Activated CD4-positive, alpha-beta memory T cell treated with anti-CD3 and anti-CD28 coated beads for 36 hours (primary cell): ENCODE measurements at regions not wholly inside any gene's neighbourhood (a gene's known extent, or its start where the extent isn't known, plus 50 kb on each side); places are given as distances from the start of the nearest gene placed in this dataset.

Experiments
- CTCF ChIA-PET: fragments of 350-600 bp; sonication (Branson Sonifier 250); formaldehyde crosslinking; loops from one replicate; lab custom pipeline; 2021; ENCODE audit warnings: antibody characterized with exemption, inconsistent platforms; lab: Charles Lee
- POLR2A ChIA-PET: fragments of 350-600 bp; sonication (Branson Sonifier 250); formaldehyde crosslinking; loops from one replicate; lab custom pipeline; 2021; ENCODE audit warnings: antibody characterized with exemption; lab: Charles Lee
- DNase-seq: peaks from one replicate; pipeline ENCODE4 v3.0.0-alpha.2; 2020
- H3K27ac Mint-ChIP-seq: one replicate; pipeline ENCODE4 v1.8.0; 2021; ENCODE audit warnings: mixed read lengths
- H3K27me3 Mint-ChIP-seq: one replicate; pipeline ENCODE4 v1.8.0; 2021; ENCODE audit warnings: mixed read lengths
- H3K36me3 Mint-ChIP-seq: one replicate; pipeline ENCODE4 v1.8.0; 2021; ENCODE audit warnings: mixed read lengths
- H3K4me1 Mint-ChIP-seq: one replicate; pipeline ENCODE4 v1.8.0; 2021; ENCODE audit warnings: low read depth, mixed read lengths
- H3K4me3 Mint-ChIP-seq: one replicate; pipeline ENCODE4 v1.8.0; 2021; ENCODE audit warnings: mild to moderate bottlenecking, mixed read lengths
- H3K9me3 Mint-ChIP-seq: one replicate; pipeline ENCODE4 v1.8.0; 2021; ENCODE audit warnings: mixed read lengths
- intact Hi-C: fragments of 100-400 bp; cut with micrococcal nuclease; formaldehyde crosslinking; loops from one replicate; pipeline ENCODE4 v1.15.1; 2023

DNA sequence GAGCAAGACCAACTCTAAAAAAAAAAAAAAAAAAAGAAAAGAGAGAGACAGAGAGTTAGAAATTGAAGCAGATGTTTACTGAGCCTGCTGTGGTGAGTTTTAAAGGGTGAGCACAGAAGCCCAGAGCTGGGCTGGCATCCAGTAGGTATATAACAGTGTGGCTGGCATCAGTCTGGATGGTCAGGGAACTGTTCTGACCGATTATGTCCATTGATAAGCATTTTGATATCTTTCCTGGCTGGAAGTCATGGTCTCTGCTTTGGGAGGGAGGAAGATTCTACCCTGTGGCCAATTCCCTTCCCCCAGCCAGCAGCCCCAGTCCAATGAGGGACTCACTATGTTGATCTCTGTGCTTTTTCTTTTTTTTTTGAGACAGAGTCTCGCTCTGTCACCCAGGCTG lies 65.2 kb upstream of the PODXL start:
- ChIA-PET POLR2A (no interaction called here), CTCF (no interaction called here)
- intact Hi-C loops = no loop called here
- Mint-ChIP-seq H3K9me3 (no peaks in the 10 kb centered on the region), H3K4me1 (no peaks in the 10 kb centered on the region), H3K27ac (no peak overlapping the region), H3K36me3 (no peaks in the 10 kb centered on the region), H3K27me3 (peaks cover 7% of the 10 kb centered on the region), H3K4me3 (no peak overlapping the region)
- DNase-seq = no peak

DNA sequence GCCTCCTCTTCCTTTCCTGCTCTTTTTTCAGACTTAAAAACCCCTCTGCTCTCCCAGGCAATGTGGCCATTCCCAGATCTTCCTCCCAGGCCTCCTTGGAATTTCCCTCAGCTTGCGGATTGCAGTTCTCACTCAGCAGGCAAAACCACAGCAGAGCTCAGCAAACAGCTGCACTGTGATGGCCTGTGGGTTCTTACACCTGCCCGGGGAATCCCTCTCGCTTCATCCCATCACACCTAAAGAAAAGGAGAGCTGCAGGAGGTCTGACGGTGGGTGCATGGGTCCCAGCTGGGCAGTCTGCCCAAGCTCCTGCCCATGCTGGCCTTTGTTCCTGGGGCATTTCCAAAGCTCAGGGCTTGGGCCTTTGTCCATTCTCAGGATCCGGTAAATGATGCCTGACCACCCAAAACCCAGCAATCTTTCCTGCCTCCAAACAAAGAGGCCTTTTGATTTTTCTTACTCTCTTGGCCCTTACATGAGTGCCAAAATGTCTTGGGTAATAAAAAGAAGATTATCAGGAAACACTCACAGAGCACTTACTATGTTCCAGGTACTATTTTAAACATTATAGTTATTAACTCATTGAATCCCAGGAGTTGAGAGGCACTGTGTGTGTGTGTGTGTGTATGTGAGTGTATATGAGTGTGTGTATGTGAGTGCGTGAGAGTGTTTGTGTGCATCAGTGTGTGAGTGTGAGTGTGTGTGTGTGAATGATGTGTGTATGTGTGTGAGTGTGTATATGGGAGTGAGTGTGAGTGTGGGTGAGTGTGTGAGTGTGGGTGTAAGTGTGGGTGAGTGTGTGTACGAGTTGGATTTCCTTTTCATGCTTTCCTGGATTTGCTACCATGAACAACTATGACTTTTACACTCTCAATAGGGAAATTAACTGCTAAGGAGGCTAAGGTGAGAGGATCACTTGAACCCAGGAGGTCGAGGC lies 64.5 kb upstream of the PODXL start:
- intact Hi-C loops = no loop called here
- ChIA-PET POLR2A (no interaction called here), CTCF (interaction anchor here (0.6 kb wide), 1 partner anchor 86 kb away, joined by 3 read pairs; no protein-coding TSS in a partner anchor)
- no peaks in the 10 kb centered on the region for H3K4me1 Mint-ChIP-seq
- H3K27ac Mint-ChIP-seq = no peak overlapping the region
- H3K4me3 Mint-ChIP-seq = no peak overlapping the region
- DNase-seq = no peak
- H3K27me3 Mint-ChIP-seq = peaks cover 8% of the 10 kb centered on the region
- H3K9me3 Mint-ChIP-seq = no peaks in the 10 kb centered on the region
- H3K36me3 Mint-ChIP-seq = no peaks in the 10 kb centered on the region

DNA sequence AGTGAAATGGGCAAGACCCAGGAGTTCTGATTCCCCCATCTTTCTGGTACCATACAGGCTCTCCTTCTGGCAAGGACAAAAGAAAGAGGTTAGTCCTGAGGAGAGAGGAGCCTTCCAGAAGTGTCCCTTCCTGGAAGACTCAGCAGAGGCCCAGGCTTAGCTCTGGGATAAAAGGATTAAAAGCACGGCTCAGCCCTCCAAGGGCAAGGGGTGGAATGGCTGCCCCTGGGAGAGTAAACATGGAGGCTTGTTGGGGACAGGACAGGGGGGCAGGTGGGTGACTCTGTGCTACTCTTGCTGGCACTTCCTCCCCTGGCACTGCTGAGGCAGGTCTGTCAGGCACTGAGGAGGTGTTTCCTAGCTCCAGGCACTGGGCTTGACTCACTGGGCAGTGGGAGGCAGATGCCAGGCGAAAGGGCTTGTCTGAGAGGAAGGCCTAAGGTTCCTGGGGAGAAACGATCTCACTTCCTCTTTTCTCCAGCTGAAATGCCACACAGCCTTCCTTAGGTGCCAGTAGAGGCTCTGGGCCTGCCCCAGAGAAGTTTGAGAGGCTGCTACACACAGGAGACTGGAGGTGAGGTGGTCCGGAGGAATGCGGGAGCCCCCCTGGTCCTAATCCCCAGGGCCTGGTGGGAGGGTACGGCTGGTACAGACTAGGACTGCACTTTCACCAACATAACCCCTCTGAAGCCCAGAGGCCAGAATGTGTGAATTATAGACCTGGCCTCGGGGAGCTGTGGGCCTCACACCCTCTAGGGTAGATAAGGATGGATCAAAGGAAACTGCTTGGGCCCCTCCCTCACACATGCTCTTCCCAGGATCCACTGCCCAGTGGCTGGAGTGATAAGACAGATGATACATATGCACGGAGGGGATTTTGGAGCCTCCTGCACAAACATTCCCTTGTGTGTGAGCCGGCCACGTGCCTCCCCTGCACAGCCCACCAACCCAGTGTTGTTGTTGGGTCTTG lies 63.2 kb upstream of the PODXL start:
- CTCF ChIA-PET = no interaction called here
- Mint-ChIP-seq H3K4me1 (no peaks in the 10 kb centered on the region), H3K9me3 (no peaks in the 10 kb centered on the region), H3K27ac (no peak overlapping the region), H3K4me3 (no peak overlapping the region), H3K27me3 (peaks cover 8% of the 10 kb centered on the region), H3K36me3 (no peaks in the 10 kb centered on the region)
- POLR2A ChIA-PET = no interaction called here
- DNase-seq = no peak
- intact Hi-C loops = no loop called here

DNA sequence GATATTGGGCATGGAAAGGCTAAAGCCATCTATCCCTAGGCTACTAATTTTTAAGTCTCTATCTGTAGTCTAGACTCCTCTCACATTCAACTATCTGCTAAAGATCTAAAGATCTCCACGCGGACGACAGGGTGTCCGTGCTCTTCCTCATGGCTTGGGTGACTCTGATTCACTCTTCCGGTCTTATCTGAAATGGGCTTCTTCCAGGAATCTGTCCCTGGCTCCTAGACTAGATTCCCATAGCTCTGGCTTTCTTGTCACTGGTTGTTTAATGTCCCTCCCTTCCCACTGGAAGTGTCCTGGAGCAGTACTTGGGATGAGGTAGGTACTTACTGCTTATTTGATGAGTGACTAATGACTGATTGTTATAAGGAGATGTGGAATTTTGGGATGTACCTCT lies 62.0 kb upstream of the PODXL start:
- Mint-ChIP-seq H3K27ac (no peak overlapping the region), H3K4me1 (no peaks in the 10 kb centered on the region), H3K4me3 (no peak overlapping the region), H3K36me3 (no peaks in the 10 kb centered on the region), H3K27me3 (peaks cover 8% of the 10 kb centered on the region), H3K9me3 (no peaks in the 10 kb centered on the region)
- POLR2A ChIA-PET = no interaction called here
- CTCF ChIA-PET = no interaction called here
- DNase-seq = no peak
- intact Hi-C loops = no loop called here

DNA sequence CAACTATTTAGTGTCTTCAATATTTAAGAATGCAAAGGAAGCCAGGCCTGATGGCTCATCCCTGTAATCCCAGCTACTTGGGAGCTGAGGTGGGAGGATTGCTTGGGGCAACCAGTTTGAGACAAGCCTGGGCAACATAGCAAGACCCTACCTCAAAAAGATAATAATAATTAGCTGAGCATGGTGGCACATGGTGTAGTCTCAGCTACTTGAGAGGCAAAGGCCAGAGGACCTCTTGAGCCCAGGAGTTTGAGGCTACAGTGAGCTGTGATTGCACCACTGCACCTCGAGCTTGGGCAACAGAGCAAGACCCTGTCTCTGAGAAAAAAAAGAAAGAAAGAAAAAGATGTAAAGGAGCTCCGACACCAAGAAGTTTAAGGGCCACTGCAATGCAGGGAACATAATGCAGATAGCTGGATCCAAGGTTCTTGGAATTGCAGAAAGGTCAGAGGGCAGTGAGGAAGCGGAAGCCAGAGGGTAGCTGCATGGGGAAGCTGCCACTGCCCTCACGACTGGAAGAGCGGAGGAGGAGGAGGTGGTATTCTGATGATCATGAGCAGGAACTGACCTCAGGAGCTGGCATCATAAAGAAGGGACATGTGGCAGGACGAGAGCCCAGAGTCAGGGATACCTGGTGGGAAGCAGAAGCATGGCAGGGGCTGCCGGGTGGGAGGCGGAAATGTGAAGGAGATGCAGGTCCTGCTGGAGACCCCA lies 60.2 kb upstream of the PODXL start:
- H3K36me3 Mint-ChIP-seq = no peaks in the 10 kb centered on the region
- peaks cover 8% of the 10 kb centered on the region for H3K27me3 Mint-ChIP-seq
- no peaks in the 10 kb centered on the region for H3K4me1 Mint-ChIP-seq
- POLR2A ChIA-PET = no interaction called here
- intact Hi-C loops = no loop called here
- H3K27ac Mint-ChIP-seq = no peak overlapping the region
- H3K4me3 Mint-ChIP-seq = no peak overlapping the region
- CTCF ChIA-PET = no interaction called here
- H3K9me3 Mint-ChIP-seq = no peaks in the 10 kb centered on the region
- no peak for DNase-seq

DNA sequence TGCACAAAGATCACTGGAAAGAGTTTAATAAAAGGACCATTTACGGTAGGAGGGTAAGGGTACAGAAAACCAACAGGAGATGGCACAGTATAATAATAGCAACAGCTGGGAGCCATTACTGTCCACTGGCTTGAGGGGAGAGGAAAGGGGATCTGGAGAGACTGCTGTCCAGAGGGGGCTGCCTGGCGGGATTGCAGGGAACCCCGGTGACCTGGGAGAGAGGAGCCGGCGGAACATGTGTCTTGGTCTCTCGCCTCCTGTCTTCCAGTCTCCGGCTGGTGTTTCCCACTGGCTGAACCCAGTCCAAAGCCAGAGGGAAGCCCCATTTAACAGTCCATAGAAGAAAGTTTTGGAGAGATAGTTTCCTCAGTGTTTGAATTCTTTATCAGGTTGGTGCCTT lies 57.5 kb upstream of the PODXL start:
- Mint-ChIP-seq H3K9me3 (no peaks in the 10 kb centered on the region), H3K36me3 (no peaks in the 10 kb centered on the region), H3K27ac (no peak overlapping the region), H3K27me3 (peaks cover 8% of the 10 kb centered on the region), H3K4me3 (no peak overlapping the region), H3K4me1 (no peaks in the 10 kb centered on the region)
- no peak for DNase-seq
- POLR2A ChIA-PET = no interaction called here
- CTCF ChIA-PET = no interaction called here
- intact Hi-C loops = no loop called here

DNA sequence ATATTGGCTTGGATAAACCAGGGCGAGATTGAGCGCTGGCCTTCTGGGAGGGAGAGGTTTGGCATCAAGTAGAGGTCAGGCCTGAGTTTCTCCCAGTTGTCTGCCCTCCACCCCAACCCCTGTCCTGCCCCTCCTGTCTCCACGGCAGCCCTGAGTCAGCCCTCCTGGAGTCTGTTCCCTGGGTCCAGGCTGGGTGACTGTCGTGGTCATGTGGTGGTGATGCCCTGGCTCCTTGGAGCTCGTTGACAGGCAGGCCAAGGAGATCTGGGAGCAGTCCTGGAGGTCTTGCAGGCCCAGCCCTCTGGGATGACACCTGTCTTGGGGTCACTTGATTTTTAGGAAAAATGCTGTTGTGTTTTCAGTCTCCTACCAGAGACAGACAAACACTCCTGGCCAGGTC lies 53.6 kb upstream of the PODXL start:
- H3K36me3 Mint-ChIP-seq = no peaks in the 10 kb centered on the region
- H3K4me3 Mint-ChIP-seq = no peak overlapping the region
- intact Hi-C loops = no loop called here
- H3K27ac Mint-ChIP-seq = no peak overlapping the region
- no peak for DNase-seq
- ChIA-PET CTCF (no interaction called here), POLR2A (no interaction called here)
- H3K27me3 Mint-ChIP-seq = peaks cover 7% of the 10 kb centered on the region
- peaks cover 5% of the 10 kb centered on the region for H3K4me1 Mint-ChIP-seq
- H3K9me3 Mint-ChIP-seq = no peaks in the 10 kb centered on the region

DNA sequence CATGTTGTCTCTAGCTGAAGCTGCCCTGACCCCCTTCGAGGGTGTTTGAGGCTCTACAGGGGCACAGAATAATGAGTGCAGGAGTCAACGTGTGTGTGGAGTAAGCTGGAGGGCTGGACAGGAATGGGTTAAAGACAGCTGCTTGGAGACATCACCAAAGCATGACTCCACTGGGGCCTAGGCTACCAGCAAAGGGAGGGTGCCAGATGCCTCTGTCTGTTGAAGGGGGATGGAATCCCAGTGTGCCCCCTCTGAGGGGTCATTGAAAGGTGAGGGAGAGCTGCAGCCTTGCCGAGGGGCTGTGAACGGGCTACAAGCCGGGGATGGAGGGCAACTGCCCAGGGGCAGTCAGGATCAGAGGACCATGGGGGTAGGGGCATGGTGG lies 51.7 kb upstream of the PODXL start:
- Mint-ChIP-seq H3K4me1 (peaks cover 5% of the 10 kb centered on the region), H3K27ac (no peak overlapping the region), H3K27me3 (peaks cover 9% of the 10 kb centered on the region), H3K9me3 (no peaks in the 10 kb centered on the region), H3K4me3 (no peak overlapping the region), H3K36me3 (no peaks in the 10 kb centered on the region)
- intact Hi-C loops = no loop called here
- ChIA-PET CTCF (no interaction called here), POLR2A (no interaction called here)
- DNase-seq = no peak

DNA sequence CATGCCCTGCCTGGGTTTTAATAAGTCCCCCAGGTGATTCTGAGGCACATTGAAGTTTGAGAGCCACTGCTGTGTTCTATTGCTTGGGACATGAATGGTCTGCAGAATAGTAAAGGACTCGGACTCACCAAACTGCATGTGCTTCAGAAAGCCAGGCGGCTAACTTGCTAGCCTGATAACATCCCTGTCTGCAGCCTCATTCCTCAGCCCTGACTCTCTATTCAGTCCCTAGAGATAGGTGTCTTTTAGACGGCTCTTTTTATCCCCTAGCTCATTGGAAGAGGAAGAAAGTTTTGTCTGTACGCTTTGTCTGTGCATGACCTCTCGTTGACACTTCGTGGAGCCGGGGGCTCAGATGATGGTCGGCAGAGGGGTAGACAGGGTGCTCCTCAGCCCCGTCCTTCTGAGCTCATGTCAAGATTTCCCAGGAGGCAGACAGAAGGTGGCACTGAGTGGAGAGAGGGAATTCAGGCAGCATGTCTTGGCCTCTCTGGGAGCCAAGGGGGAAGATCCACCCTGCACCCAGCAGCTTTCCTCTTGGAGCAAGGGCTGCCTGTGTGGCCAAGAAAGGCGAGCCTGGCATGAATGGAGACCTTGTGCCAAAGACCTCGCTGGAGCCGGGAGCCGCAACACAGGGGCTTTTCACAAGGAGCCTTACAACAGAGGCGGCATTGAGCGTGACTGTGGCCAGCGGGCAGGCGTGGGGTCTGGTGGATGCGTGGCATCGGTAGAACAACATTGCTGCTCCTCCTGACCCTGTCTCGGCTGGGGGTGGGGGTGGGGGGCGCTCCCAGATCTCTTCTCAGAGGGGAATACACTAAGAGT lies 51.1 kb upstream of the PODXL start:
- ChIA-PET POLR2A (no interaction called here), CTCF (no interaction called here)
- Mint-ChIP-seq H3K4me3 (no peak overlapping the region), H3K27ac (no peak overlapping the region), H3K36me3 (no peaks in the 10 kb centered on the region), H3K4me1 (peaks cover 5% of the 10 kb centered on the region), H3K9me3 (no peaks in the 10 kb centered on the region), H3K27me3 (peaks cover 9% of the 10 kb centered on the region)
- no peak for DNase-seq
- intact Hi-C loops = no loop called here

DNA sequence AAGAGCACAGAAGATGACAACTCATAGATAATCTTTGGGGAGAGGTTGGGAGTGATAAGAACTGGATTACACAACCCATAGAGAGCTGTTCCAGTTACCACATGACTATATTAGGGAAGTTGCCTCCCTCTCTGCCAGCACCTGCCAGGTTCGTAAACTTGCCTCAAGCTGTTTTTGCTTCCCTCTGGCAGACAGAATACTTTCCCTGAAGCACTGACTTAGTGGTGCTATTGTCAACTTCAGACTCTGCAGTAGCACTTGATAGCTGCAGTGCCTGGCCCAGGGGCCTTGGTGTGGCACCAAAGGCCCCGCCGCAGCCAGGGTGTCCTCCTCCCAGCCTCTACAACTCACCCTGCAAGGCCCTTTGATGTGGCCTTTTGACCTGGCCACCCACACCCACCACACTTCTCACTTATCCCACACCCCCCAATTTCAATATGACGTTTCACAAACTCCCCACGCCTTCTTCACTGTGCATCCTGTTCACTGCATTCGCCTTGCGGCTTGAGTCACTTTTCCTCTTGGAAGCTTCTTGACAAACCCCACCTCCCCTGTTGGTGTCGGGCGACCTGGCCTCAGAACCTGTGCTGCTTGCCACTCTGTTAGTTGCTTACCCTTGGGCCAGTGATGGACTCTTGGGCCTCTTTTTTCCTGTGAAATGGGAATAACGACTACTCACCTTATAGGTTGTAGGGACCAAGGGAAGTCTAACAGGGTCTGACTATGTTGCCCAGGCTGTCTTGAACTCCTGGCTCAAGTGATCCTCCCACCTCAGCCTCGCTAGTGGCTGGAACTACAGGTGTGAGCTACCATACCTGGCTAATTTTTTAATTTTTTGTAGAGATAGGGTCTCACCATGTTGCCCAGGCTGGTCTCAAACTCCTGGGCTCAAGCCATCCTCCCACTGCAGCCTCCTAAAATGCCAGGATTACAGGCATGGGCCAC lies 50.2 kb upstream of the PODXL start:
- H3K27ac Mint-ChIP-seq = no peak overlapping the region
- CTCF ChIA-PET = no interaction called here
- DNase-seq = peak; percentile 28
- H3K4me1 Mint-ChIP-seq = peaks cover 5% of the 10 kb centered on the region
- H3K27me3 Mint-ChIP-seq = peaks cover 9% of the 10 kb centered on the region
- no peaks in the 10 kb centered on the region for H3K9me3 Mint-ChIP-seq
- H3K4me3 Mint-ChIP-seq = no peak overlapping the region
- POLR2A ChIA-PET = no interaction called here
- intact Hi-C loops = no loop called here
- H3K36me3 Mint-ChIP-seq = no peaks in the 10 kb centered on the region
